ENCODE measurements at regions not wholly inside any gene's neighbourhood (a gene's known extent, or its start where the extent isn't known, plus 50 kb on each side); places are given as distances from the start of the nearest gene placed in this dataset.

- TF ChIP-seq E2F6 (IDR thresholded peaks at IDR 0.05) (no peak), HDAC6 (IDR thresholded peaks at IDR 0.05; ENCODE audit: low read depth, low read length) (no peak)
Measured at GRCh38 chr1:36707221-36707620, 224.5 kb upstream of the CSF3R start (continued).

All from H1 (cell line).